ENCODE measurements at regions not wholly inside any gene's neighbourhood (a gene's known extent, or its start where the extent isn't known, plus 50 kb on each side); places are given as distances from the start of the nearest gene placed in this dataset.

GRCh38 chrX:45794995-45795337 is 594.3 kb upstream of the DIPK2B start:
- H3K4me3 ChIP-seq (ENCODE audit: low read depth, low read length) = no peak overlapping the region
- TF ChIP-seq CTCF (IDR thresholded peaks at IDR 0.05; ENCODE audit: borderline replicate concordance, insufficient read depth, low read depth, low read length) = no peak

GRCh38 chrX:45794323-45794994 is 593.8 kb upstream of the DIPK2B start:
- no peak for TF ChIP-seq CTCF (IDR thresholded peaks at IDR 0.05; ENCODE audit: borderline replicate concordance, insufficient read depth, low read depth, low read length)
- no peak overlapping the region for H3K4me3 ChIP-seq (ENCODE audit: low read depth, low read length)

- H3K4me3 ChIP-seq (ENCODE audit: low read depth, low read length) = no peak overlapping the region
- TF ChIP-seq CTCF (IDR thresholded peaks at IDR 0.05; ENCODE audit: borderline replicate concordance, insufficient read depth, low read depth, low read length) = no peak
Observed at GRCh38 chrX:45788941-45789348, 588.3 kb upstream of the DIPK2B start.

- TF ChIP-seq CTCF (IDR thresholded peaks at IDR 0.05; ENCODE audit: borderline replicate concordance, insufficient read depth, low read depth, low read length) = no peak
- H3K4me3 ChIP-seq (ENCODE audit: low read depth, low read length) = no peak overlapping the region
Observed at GRCh38 chrX:45788315-45788714, 587.6 kb upstream of the DIPK2B start.

GRCh38 chrX:45784590-45784989 is 583.9 kb upstream of the DIPK2B start:
- TF ChIP-seq CTCF (IDR thresholded peaks at IDR 0.05; ENCODE audit: borderline replicate concordance, insufficient read depth, low read depth, low read length) = no peak
- H3K4me3 ChIP-seq (ENCODE audit: low read depth, low read length) = no peak overlapping the region

GRCh38 chrX:45783002-45783401 is 582.3 kb upstream of the DIPK2B start:
- no peak for TF ChIP-seq CTCF (IDR thresholded peaks at IDR 0.05; ENCODE audit: borderline replicate concordance, insufficient read depth, low read depth, low read length)
- no peak overlapping the region for H3K4me3 ChIP-seq (ENCODE audit: low read depth, low read length)

GRCh38 chrX:45781901-45782553 is 581.4 kb upstream of the DIPK2B start:
- no peak overlapping the region for H3K4me3 ChIP-seq (ENCODE audit: low read depth, low read length)
- no peak for TF ChIP-seq CTCF (IDR thresholded peaks at IDR 0.05; ENCODE audit: borderline replicate concordance, insufficient read depth, low read depth, low read length)
